Astrocyte (in vitro differentiated cells and primary cell): ENCODE measurements at regions not wholly inside any gene's neighbourhood (a gene's known extent, or its start where the extent isn't known, plus 50 kb on each side); places are given as distances from the start of the nearest gene placed in this dataset.

Experiments
- EZH2 ChIP-seq: IDR thresholded peaks from 2 replicates; pipeline ENCODE4 v1.6.1; 2012; ENCODE audit warnings: mild to moderate bottlenecking, low read length, inconsistent platforms; ENCODE audit not compliant: insufficient read depth
- TF ChIP-seq, protein P1 (sequence below): IDR thresholded peaks from 2 replicates; pipeline ENCODE4 v1.5.1; 2011; ENCODE audit warnings: low read depth, mild to moderate bottlenecking, inconsistent platforms, low read length, moderate library complexity; ENCODE audit not compliant: insufficient read depth

DNA sequence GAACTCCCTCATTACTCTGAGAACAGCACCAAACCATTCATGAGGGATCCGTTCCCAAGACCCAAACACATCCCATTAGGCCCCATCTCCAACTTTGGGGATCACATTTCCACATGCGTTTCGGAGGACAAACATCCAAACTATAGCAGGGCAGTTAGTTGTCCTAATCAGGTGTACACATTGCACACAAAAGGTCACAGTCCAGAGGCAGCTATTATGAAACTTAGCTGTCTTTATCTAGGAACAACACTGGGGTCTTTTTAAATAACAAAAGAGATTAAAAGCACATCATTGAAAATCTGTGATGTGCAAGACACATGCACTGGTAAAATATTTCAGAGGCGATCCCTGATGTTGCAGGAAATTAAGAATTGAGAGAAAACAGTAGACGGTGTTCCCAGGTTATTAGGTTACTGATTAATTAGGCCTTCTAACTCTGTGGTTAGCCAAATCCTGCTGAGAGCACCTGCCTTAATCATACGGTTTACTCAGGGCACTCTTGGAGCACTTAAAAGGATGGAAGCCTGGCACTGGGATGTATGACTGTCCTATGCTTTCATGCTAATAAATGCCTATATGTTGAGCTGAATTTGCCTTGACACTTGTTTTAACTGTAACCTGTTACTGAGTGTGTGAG lies 1574.5 kb upstream of the WWC1 start:
- TF ChIP-seq, protein P1, sequence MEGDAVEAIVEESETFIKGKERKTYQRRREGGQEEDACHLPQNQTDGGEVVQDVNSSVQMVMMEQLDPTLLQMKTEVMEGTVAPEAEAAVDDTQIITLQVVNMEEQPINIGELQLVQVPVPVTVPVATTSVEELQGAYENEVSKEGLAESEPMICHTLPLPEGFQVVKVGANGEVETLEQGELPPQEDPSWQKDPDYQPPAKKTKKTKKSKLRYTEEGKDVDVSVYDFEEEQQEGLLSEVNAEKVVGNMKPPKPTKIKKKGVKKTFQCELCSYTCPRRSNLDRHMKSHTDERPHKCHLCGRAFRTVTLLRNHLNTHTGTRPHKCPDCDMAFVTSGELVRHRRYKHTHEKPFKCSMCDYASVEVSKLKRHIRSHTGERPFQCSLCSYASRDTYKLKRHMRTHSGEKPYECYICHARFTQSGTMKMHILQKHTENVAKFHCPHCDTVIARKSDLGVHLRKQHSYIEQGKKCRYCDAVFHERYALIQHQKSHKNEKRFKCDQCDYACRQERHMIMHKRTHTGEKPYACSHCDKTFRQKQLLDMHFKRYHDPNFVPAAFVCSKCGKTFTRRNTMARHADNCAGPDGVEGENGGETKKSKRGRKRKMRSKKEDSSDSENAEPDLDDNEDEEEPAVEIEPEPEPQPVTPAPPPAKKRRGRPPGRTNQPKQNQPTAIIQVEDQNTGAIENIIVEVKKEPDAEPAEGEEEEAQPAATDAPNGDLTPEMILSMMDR = no peak
- no peak for TF ChIP-seq EZH2
